ENCODE measurements at regions not wholly inside any gene's neighbourhood (a gene's known extent, or its start where the extent isn't known, plus 50 kb on each side); places are given as distances from the start of the nearest gene placed in this dataset.

DNA sequence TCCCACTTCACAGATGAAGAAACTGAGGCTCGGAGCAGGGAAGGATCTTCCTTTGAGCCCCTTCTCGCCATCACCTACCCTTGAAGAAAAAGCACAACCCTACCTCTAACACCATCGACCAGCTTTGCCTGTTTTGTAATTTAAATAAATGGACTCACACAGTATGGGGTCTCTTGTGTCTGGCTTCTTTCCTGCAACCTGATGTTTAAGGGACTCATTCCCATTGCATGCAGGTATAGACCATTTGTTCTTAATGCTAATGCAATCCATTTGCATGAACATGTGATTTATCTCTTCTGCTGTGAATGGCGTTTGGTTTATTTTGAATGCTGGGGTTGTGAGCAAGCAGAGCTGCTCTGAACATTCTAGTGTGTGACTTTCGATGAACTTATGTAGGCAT is 150.8 kb upstream of the FOXF1 start:
- 61 to 62% methylated on average over 5 of the region's 5 CpGs for WGBS, 2 donors
- DNase-seq: no peak
- H3K36me3 ChIP-seq: no peaks in the 10 kb centered on the region
- ATAC-seq: no peak
- H3K9me3 ChIP-seq: peaks cover 0 to 16% (median 7%) of the 10 kb centered on the region in 11 donors
- intact Hi-C loops (cut with DNase I): no loop called here
- TF ChIP-seq, protein P1, sequence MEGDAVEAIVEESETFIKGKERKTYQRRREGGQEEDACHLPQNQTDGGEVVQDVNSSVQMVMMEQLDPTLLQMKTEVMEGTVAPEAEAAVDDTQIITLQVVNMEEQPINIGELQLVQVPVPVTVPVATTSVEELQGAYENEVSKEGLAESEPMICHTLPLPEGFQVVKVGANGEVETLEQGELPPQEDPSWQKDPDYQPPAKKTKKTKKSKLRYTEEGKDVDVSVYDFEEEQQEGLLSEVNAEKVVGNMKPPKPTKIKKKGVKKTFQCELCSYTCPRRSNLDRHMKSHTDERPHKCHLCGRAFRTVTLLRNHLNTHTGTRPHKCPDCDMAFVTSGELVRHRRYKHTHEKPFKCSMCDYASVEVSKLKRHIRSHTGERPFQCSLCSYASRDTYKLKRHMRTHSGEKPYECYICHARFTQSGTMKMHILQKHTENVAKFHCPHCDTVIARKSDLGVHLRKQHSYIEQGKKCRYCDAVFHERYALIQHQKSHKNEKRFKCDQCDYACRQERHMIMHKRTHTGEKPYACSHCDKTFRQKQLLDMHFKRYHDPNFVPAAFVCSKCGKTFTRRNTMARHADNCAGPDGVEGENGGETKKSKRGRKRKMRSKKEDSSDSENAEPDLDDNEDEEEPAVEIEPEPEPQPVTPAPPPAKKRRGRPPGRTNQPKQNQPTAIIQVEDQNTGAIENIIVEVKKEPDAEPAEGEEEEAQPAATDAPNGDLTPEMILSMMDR (IDR thresholded peaks at IDR 0.05): no peak
- H3K27ac ChIP-seq: no peak overlapping the region
- H3K4me1 ChIP-seq: no peaks in the 10 kb centered on the region
- peaks cover 0 to 93% (median 76%) of the 10 kb centered on the region in 7 donors for H3K27me3 ChIP-seq
- H3K4me3 ChIP-seq: no peak overlapping the region

DNA sequence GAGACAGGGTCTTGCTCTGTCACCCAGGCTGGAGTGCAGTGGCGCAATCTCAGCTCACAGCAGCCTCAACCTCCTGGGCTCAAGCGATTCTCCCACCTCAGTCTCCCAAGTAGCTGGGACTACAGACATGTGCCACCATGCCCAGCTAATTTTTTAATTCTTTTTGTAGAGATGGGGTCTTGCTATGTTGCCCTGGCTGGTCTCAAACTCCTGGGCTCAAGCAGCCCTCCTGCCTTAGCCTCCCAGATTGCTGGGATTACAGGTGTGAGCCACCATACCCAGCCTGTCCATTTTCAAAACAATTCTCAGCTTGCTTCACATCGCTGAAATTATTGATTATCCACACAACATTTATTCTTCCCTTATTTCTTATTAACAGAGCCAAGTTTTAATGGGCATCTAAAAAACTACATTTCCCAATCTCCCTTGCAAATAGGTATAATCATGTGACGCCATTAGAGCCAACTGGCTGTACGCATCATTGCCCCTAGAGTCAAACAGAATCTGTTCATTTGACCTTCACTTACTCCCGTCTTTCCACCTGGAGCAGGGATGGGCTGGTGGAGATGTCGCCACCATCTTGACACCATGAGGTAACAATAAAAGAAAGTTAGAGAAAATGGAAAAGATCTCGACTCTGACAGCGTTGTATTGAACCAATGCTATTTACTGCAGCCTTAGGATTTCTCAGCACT is 148.0 kb upstream of the FOXF1 start:
- Histone ChIP-seq H3K36me3 (no peaks in the 10 kb centered on the region), H3K4me3 (no peak overlapping the region), H3K27me3 (peaks cover 0 to 79% (median 72%) of the 10 kb centered on the region in 7 donors), H3K9me3 (no peaks in the 10 kb centered on the region), H3K4me1 (no peaks in the 10 kb centered on the region), H3K27ac (no peak overlapping the region)
- TF ChIP-seq, protein P1 (IDR thresholded peaks at IDR 0.05): no peak
- intact Hi-C loops (cut with DNase I): no loop called here
- 83% methylated on average over 9 of the region's 9 CpGs for WGBS, 2 donors
- ATAC-seq: no peak
- DNase-seq: no peak

GRCh38 chr16:86363057-86363490 is 147.3 kb upstream of the FOXF1 start:
- intact Hi-C loops (cut with DNase I): no loop called here
- DNase-seq (no peak), ATAC-seq (no peak)
- no peak overlapping the region for H3K27ac ChIP-seq
- no peaks in the 10 kb centered on the region for H3K4me1 ChIP-seq
- TF ChIP-seq, protein P1 (IDR thresholded peaks at IDR 0.05): no peak
- no peaks in the 10 kb centered on the region for H3K9me3 ChIP-seq
- WGBS, 2 donors: 36 to 41% methylated on average over 4 of the region's 4 CpGs
- H3K27me3 ChIP-seq: peaks cover 0 to 80% (median 67%) of the 10 kb centered on the region in 7 donors
- H3K4me3 ChIP-seq: no peak overlapping the region
- H3K36me3 ChIP-seq: no peaks in the 10 kb centered on the region

GRCh38 chr16:86363836-86364618 is 146.3 kb upstream of the FOXF1 start:
- Histone ChIP-seq H3K27ac (no peak overlapping the region), H3K4me1 (no peaks in the 10 kb centered on the region), H3K27me3 (peaks cover 0 to 81% (median 67%) of the 10 kb centered on the region in 7 donors)

More at GRCh38 chr16:86363836-86364618, 146.3 kb upstream of the FOXF1 start:
- no peak for ATAC-seq
- no peak for DNase-seq
- Histone ChIP-seq H3K4me3 (no peak overlapping the region), H3K36me3 (no peaks in the 10 kb centered on the region), H3K9me3 (no peaks in the 10 kb centered on the region)
- WGBS, 2 donors: 48 to 52% methylated on average over 13 of the region's 13 CpGs
- TF ChIP-seq, protein P1 (IDR thresholded peaks at IDR 0.05): no peak
- intact Hi-C loops (cut with DNase I): no loop called here

Measured in heart right ventricle (tissue), 16 donors.